GM23338 (cell line): ENCODE measurements at regions not wholly inside any gene's neighbourhood (a gene's known extent, or its start where the extent isn't known, plus 50 kb on each side); places are given as distances from the start of the nearest gene placed in this dataset.

Source experiments
- ATAC-seq: fragments of 200-7000 bp; cut with Tn5 transposase; 3 replicates; pipeline ENCODE4 v1.9.1; 2020
- DNase-seq: peaks from one replicate; pipeline ENCODE4 v3.0.0-alpha.2; 2015; ENCODE audit warnings: low spot score
- H2AFZ ChIP-seq: fragments of 200-600 bp; sonication (generic); 2 replicates; pipeline ENCODE4 v1.8.0; 2016; ENCODE audit warnings: antibody characterized with exemption, mild to moderate bottlenecking, moderate library complexity
- H3F3A ChIP-seq: fragments of 200-600 bp; sonication (generic); replicated peaks from 2 replicates; pipeline ENCODE4 v1.8.0; 2017; ENCODE audit warnings: antibody characterized with exemption, mixed run types, low read depth
- H3K27ac ChIP-seq: fragments of 200-600 bp; sonication (generic); 2 replicates; pipeline ENCODE4 v1.6.1; 2016; ENCODE audit warnings: low read depth
- H3K27me3 ChIP-seq: fragments of 200-600 bp; sonication (generic); 2 replicates; pipeline ENCODE4 v1.8.0; 2016; ENCODE audit warnings: mild to moderate bottlenecking, mixed run types, moderate library complexity; ENCODE audit not compliant: insufficient read depth
- H3K36me3 ChIP-seq: fragments of 200-600 bp; sonication (generic); 2 replicates; pipeline ENCODE4 v1.8.0; 2016; ENCODE audit warnings: mild to moderate bottlenecking; ENCODE audit not compliant: insufficient read depth
- H3K4me1 ChIP-seq: fragments of 200-600 bp; sonication (generic); 2 replicates; pipeline ENCODE4 v1.8.0; 2016; ENCODE audit warnings: mild to moderate bottlenecking, moderate library complexity; ENCODE audit not compliant: insufficient read depth
- H3K4me2 ChIP-seq: fragments of 200-600 bp; sonication (generic); 2 replicates; pipeline ENCODE4 v1.7.1; 2017; ENCODE audit warnings: mixed run types
- H3K4me3 ChIP-seq: fragments of 200-600 bp; sonication (generic); 2 replicates; pipeline ENCODE4 v1.6.1; 2016; ENCODE audit warnings: mixed run types
- H3K79me2 ChIP-seq: fragments of 200-600 bp; sonication (generic); replicated peaks from 2 replicates; pipeline ENCODE4 v1.8.0; 2017; ENCODE audit warnings: mild to moderate bottlenecking; ENCODE audit not compliant: insufficient read depth
- H3K9me2 ChIP-seq: fragments of 200-600 bp; sonication (generic); 2 replicates; pipeline ENCODE4 v1.8.0; 2017; ENCODE audit not compliant: insufficient read depth
- H4K20me1 ChIP-seq: fragments of 200-600 bp; sonication (generic); replicated peaks from 2 replicates; pipeline ENCODE4 v1.8.0; 2017; ENCODE audit warnings: mild to moderate bottlenecking; ENCODE audit not compliant: insufficient read depth
- H3K27ac Mint-ChIP-seq: 2 replicates; pipeline ENCODE4 v1.8.0; 2020; ENCODE audit warnings: inconsistent platforms, mild to moderate bottlenecking, moderate library complexity, mixed read lengths
- H3K27me3 Mint-ChIP-seq: 3 replicates; pipeline ENCODE4 v1.8.0; 2022; ENCODE audit warnings: low read depth, mild to moderate bottlenecking, moderate library complexity, mixed read lengths, inconsistent platforms; ENCODE audit not compliant: insufficient read depth, poor library complexity
- H3K36me3 Mint-ChIP-seq: 3 replicates; pipeline ENCODE4 v1.8.0; 2021; ENCODE audit warnings: low read depth, mild to moderate bottlenecking, inconsistent platforms, moderate library complexity, mixed read lengths
- H3K4me1 Mint-ChIP-seq: 3 replicates; pipeline ENCODE4 v1.8.0; 2020; ENCODE audit warnings: mild to moderate bottlenecking, inconsistent platforms, mixed read lengths
- H3K4me3 Mint-ChIP-seq: 3 replicates; pipeline ENCODE4 v1.8.0; 2021; ENCODE audit warnings: moderate library complexity, mild to moderate bottlenecking, inconsistent platforms, mixed read lengths
- H3K9me3 Mint-ChIP-seq: 3 replicates; pipeline ENCODE4 v1.8.0; 2020; ENCODE audit warnings: moderate library complexity, mild to moderate bottlenecking, inconsistent platforms, mixed read lengths
- CREB1 ChIP-seq: fragments of 250-450 bp; sonication (Bioruptor Pico); IDR thresholded peaks from 2 replicates; pipeline ENCODE4 v1.5.0; 2020; ENCODE audit warnings: low read depth, mild to moderate bottlenecking, moderate library complexity
- EZH2 ChIP-seq: fragments of 200-600 bp; sonication (generic); IDR thresholded peaks from one replicate; pipeline ENCODE4 v1.8.0; 2017; ENCODE audit warnings: antibody characterized with exemption, mild to moderate bottlenecking, low read depth; ENCODE audit not compliant: unreplicated experiment
- EZH2phosphoT487 ChIP-seq: fragments of 200-600 bp; sonication (generic); IDR thresholded peaks from one replicate; pipeline ENCODE4 v1.8.1; 2018; ENCODE audit warnings: antibody characterized with exemption; ENCODE audit not compliant: unreplicated experiment
- JUNB ChIP-seq: IDR thresholded peaks from one replicate; pipeline ENCODE4 v1.6.1; 2016; ENCODE audit warnings: antibody characterized with exemption; ENCODE audit not compliant: unreplicated experiment
- NANOG ChIP-seq: IDR thresholded peaks from 2 replicates; pipeline ENCODE4 v1.6.1; 2016; ENCODE audit warnings: antibody characterized with exemption, borderline replicate concordance
- POLR2AphosphoS5 ChIP-seq: IDR thresholded peaks from 2 replicates; pipeline ENCODE4 v1.6.1; 2016; ENCODE audit warnings: antibody characterized with exemption, low read depth
- STAT1 ChIP-seq: IDR thresholded peaks from one replicate; pipeline ENCODE4 v1.6.1; 2016; ENCODE audit warnings: antibody characterized with exemption; ENCODE audit not compliant: unreplicated experiment
- ZNF114 ChIP-seq: fragments of 250-450 bp; sonication (Bioruptor Pico); IDR thresholded peaks from 2 replicates; pipeline ENCODE4 v1.5.0; 2020; ENCODE audit warnings: mild to moderate bottlenecking, moderate library complexity
- ZNF331 ChIP-seq: fragments of 250-450 bp; sonication (Bioruptor Pico); IDR thresholded peaks from 2 replicates; pipeline ENCODE4 v1.5.0; 2020; ENCODE audit warnings: low read depth, mild to moderate bottlenecking, moderate library complexity
- TF ChIP-seq, protein P1 (sequence below): IDR thresholded peaks from one replicate; pipeline ENCODE4 v1.6.1; 2018; ENCODE audit warnings: antibody characterized with exemption; ENCODE audit not compliant: unreplicated experiment
- TF ChIP-seq, protein P2 (sequence below), 2 experiments: fragments of 200-600 bp in 1 of 2; sonication (generic) in 1 of 2; conservative IDR thresholded peaks; 2 replicates each; pipeline versions ENCODE4 v1.5.1 to v1.6.1; 2016 to 2017; ENCODE audit warnings: antibody characterized with exemption in 2 of 2, low read depth in 2 of 2, mild to moderate bottlenecking in 2 of 2, moderate library complexity in 1 of 2
- TF ChIP-seq, protein P3 (sequence below): IDR thresholded peaks from 2 replicates; pipeline ENCODE4 v1.6.1; 2016; ENCODE audit warnings: antibody characterized with exemption

DNA sequence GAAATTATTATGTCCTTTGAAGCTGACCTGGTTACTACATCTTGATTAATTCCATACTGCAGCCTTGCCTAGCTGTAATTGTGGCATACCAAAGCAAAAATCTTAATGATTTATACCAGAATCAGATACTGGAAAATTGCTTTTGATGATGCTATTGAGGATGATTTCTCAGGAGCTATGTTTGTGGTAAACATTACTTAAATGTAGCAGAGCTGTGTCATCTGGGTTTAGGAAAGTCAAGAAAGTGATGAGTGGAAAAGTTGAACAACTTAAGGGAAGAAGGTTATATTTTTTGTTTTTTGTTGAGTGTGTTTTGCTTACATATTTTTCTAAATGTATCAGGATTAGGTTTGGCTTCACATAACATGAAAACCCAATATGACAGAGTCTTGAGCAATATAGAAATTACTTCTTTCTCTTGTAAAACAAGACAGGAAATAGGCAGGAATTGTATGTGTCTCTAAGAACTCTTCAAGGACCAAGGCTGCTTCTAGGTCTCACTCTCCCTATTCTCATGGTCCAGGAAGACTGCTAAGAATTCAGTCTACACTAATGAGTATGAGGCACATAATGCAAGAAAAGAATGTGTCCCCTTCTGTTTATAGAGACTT is 87.6 kb upstream of the MTPN start:
- H3K27ac Mint-ChIP-seq, result no peak overlapping the region
- H3K27ac ChIP-seq, result no peak overlapping the region

DNA sequence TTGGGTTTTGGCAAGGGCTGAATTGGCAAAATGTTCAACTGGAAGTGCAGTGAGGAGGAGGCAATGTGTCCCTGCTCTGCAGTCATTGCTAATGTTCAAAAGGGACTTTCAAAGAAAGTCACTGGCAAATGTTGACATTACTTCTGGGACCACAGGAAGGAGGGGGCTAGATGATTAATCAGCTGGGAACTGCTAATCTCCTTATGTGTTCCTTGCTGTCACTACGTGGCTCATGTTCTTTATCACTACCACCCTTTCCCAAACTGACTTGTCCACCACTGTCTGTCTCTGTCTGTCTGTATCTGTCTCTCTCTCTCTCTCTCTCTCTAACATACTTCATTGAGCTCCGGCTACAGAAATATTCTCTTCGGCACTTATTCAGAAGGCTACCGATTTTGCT is 86.9 kb upstream of the MTPN start:
- Mint-ChIP-seq H3K4me3 (no peak overlapping the region), H3K9me3 (no peaks in the 10 kb centered on the region), H3K27me3 (no peaks in the 10 kb centered on the region), H3K36me3 (no peaks in the 10 kb centered on the region), H3K27ac (no peak overlapping the region), H3K4me1 (peaks cover 18% of the 10 kb centered on the region)
- no peaks in the 10 kb centered on the region for H3K79me2 ChIP-seq
- no peaks in the 10 kb centered on the region for H3K36me3 ChIP-seq
- H3F3A ChIP-seq, result no peaks in the 10 kb centered on the region
- H3K4me1 ChIP-seq, result no peaks in the 10 kb centered on the region
- no peaks in the 10 kb centered on the region for H3K9me2 ChIP-seq
- no peak overlapping the region for H2AFZ ChIP-seq
- no peak overlapping the region for H3K27ac ChIP-seq
- DNase-seq (no peak), ATAC-seq (no peak)
- H4K20me1 ChIP-seq, result no peaks in the 10 kb centered on the region
- no peak overlapping the region for H3K4me3 ChIP-seq
- no peak overlapping the region for H3K4me2 ChIP-seq
- H3K27me3 ChIP-seq, result no peaks in the 10 kb centered on the region
- TF ChIP-seq POLR2AphosphoS5 (no peak), EZH2 (no peak), STAT1 (no peak), ZNF114 (CRISPR knock-in tag) (no peak), EZH2phosphoT487 (no peak), NANOG (no peak), CREB1 (no peak), JUNB (no peak), ZNF331 (no peak)
- TF ChIP-seq, protein P1, sequence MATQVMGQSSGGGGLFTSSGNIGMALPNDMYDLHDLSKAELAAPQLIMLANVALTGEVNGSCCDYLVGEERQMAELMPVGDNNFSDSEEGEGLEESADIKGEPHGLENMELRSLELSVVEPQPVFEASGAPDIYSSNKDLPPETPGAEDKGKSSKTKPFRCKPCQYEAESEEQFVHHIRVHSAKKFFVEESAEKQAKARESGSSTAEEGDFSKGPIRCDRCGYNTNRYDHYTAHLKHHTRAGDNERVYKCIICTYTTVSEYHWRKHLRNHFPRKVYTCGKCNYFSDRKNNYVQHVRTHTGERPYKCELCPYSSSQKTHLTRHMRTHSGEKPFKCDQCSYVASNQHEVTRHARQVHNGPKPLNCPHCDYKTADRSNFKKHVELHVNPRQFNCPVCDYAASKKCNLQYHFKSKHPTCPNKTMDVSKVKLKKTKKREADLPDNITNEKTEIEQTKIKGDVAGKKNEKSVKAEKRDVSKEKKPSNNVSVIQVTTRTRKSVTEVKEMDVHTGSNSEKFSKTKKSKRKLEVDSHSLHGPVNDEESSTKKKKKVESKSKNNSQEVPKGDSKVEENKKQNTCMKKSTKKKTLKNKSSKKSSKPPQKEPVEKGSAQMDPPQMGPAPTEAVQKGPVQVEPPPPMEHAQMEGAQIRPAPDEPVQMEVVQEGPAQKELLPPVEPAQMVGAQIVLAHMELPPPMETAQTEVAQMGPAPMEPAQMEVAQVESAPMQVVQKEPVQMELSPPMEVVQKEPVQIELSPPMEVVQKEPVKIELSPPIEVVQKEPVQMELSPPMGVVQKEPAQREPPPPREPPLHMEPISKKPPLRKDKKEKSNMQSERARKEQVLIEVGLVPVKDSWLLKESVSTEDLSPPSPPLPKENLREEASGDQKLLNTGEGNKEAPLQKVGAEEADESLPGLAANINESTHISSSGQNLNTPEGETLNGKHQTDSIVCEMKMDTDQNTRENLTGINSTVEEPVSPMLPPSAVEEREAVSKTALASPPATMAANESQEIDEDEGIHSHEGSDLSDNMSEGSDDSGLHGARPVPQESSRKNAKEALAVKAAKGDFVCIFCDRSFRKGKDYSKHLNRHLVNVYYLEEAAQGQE, result no peak
- TF ChIP-seq, protein P2, sequence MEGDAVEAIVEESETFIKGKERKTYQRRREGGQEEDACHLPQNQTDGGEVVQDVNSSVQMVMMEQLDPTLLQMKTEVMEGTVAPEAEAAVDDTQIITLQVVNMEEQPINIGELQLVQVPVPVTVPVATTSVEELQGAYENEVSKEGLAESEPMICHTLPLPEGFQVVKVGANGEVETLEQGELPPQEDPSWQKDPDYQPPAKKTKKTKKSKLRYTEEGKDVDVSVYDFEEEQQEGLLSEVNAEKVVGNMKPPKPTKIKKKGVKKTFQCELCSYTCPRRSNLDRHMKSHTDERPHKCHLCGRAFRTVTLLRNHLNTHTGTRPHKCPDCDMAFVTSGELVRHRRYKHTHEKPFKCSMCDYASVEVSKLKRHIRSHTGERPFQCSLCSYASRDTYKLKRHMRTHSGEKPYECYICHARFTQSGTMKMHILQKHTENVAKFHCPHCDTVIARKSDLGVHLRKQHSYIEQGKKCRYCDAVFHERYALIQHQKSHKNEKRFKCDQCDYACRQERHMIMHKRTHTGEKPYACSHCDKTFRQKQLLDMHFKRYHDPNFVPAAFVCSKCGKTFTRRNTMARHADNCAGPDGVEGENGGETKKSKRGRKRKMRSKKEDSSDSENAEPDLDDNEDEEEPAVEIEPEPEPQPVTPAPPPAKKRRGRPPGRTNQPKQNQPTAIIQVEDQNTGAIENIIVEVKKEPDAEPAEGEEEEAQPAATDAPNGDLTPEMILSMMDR (conservative IDR thresholded peaks at IDR 0.05; ENCODE audit: low read depth in 2 of 2), result no peak
- TF ChIP-seq, protein P3, sequence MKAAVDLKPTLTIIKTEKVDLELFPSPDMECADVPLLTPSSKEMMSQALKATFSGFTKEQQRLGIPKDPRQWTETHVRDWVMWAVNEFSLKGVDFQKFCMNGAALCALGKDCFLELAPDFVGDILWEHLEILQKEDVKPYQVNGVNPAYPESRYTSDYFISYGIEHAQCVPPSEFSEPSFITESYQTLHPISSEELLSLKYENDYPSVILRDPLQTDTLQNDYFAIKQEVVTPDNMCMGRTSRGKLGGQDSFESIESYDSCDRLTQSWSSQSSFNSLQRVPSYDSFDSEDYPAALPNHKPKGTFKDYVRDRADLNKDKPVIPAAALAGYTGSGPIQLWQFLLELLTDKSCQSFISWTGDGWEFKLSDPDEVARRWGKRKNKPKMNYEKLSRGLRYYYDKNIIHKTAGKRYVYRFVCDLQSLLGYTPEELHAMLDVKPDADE, result no peak

More for the DNA sequence above, 87.6 kb upstream of the MTPN start:
- DNase-seq (no peak), ATAC-seq (no peak)
- H3K4me1 ChIP-seq, result no peaks in the 10 kb centered on the region
- no peaks in the 10 kb centered on the region for H3K9me2 ChIP-seq
- no peaks in the 10 kb centered on the region for H3F3A ChIP-seq
- Mint-ChIP-seq H3K36me3 (no peaks in the 10 kb centered on the region), H3K4me1 (peaks cover 18% of the 10 kb centered on the region), H3K9me3 (no peaks in the 10 kb centered on the region), H3K4me3 (no peak overlapping the region), H3K27me3 (no peaks in the 10 kb centered on the region)
- H4K20me1 ChIP-seq, result no peaks in the 10 kb centered on the region
- H3K4me3 ChIP-seq, result no peak overlapping the region
- H3K36me3 ChIP-seq, result no peaks in the 10 kb centered on the region
- H3K27me3 ChIP-seq, result no peaks in the 10 kb centered on the region
- no peak overlapping the region for H3K4me2 ChIP-seq
- H2AFZ ChIP-seq, result no peak overlapping the region
- TF ChIP-seq CREB1, result no peak
- TF ChIP-seq STAT1, result no peak
- no peak for TF ChIP-seq EZH2phosphoT487
- no peak for TF ChIP-seq ZNF331
- no peaks in the 10 kb centered on the region for H3K79me2 ChIP-seq
